Fibroblast of skin of scalp (primary cell): ENCODE measurements at regions not wholly inside any gene's neighbourhood (a gene's known extent, or its start where the extent isn't known, plus 50 kb on each side); places are given as distances from the start of the nearest gene placed in this dataset.
A peak's percentile ranks its signal among the peaks of the same experiment; 100 is the strongest.
"Not testable (repeated sequence)": the region's sequence is repeated elsewhere in the genome, so short reads cannot be mapped to it uniquely, and the experiment has no call there.

Experiments
- DNase-seq: peaks from one replicate; pipeline ENCODE4 v3.0.0-alpha.2; 2013

DNA sequence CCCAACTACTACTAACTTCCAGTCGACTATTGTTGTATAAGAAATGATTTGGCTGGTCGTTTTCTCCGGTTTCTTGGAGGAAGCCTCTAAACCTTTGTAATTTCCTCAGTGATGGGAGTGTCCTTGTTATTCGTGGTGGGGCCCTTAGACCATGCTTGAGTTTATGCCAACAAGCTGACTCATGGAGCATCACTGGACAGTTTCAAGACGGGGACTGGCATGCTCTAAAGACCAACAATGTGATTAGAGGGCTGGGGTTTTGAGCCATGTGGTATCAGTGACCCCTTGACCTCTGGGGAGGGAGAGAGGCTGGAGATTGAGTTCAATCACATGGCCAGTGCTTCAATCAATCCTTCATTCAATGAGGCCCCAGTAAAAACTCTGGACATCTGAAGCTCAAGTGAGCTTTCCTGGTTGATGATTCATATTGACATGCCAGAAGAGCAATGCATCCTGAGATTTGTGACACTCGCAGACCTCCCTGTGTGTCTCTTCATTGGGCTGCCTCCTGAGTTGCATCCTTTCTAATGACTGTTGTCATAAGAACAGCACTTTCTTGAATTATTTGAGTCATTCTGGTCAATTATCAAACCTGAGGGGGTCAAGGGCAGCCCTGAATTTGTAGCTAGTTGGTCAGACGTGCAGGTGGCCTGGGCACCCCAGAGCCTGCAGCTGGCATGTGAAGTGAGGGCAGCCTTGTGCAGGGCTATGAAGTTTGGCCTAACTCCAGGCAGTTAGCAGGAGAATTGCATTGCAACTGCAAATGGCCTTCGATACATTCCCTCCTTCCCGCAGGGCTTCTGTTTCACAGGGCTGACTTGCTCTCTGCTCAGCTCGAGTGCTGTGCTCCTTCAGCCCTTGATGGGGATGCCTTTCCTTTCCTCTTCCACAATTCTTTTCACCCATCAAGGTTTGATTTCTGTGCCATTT, 246.5 kb downstream of the FGF9 start:
- DNase-seq, result no peak

DNA sequence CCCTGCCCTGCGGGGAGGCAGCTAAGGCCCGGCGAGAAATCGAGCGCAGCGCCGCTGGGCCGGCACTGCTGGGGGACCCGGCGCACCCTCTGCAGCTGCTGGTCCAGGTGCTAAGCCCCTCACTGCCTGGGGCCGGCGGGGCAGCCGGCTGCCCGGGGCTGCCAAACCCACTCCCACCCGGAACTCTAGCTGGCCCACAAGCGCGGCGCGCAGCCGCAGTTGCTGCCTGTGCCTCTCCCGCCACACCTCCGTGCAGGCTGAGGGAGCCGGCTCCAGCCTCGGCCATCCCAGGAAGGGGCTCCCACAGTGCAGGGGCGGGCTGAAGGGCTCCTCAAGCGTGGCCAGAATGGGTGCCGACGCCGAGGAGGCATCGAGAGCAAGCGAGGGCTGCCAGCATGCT, 249.9 kb downstream of the FGF9 start:
- not testable (repeated sequence) for DNase-seq

DNA sequence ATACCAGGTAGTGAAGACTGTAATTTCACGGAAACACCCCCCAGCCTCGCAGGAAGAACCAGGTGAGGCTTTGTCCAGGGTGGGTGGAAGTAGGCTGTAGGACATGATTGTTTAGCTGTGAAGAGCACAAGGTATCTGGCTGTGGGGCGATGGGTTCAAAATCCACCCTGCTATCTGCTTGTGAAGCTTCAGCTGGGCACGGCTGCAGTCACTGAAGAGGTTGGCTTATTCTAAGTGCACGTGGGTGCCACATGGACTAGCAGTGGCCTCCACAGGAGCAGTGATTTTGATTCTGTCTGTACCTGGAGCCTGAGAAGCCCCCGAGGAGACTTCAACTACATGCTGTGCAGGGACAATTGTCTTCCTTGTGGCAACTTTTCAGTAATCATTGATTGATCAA, 254.1 kb downstream of the FGF9 start:
- no peak for DNase-seq

DNA sequence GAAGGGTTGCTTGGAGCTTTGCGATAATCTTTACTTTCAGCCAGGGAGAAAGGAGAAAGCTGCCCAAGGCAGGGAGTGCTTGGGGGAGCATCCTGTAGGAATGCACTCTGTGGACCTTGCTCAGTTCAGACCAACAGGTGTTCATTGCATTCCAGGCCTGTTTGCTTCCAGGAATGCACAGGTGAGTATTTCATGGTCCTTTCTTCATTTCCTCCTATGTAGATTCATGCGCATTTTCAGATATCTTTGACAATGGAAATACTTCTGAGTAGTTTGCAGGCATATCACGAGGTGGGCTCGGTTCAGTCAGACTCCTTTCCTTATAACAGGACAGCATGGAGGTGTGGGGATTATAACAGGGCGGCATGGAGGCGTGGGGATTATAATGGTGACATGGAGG, 254.8 kb downstream of the FGF9 start:
- no peak for DNase-seq

DNA sequence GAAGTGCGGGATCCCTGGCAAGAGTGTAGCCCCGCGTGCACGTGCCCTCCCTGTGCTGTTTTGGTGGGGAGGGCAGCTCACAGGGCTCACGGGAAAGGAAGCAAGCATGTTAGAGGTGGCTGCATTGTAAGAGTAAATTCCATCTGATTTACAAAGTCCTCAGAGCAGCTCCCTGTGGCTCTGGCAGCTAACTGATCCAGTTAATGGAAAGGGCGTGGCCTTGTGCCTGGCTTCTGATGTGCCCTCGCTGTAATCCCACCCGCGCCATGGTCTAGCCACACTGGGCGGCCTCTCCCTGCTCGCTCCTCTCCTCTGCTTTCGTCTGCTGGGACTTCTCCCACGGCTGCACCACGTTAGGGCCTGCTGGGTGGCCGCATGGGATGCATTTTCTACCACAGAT, 258.5 kb downstream of the FGF9 start:
- no peak for DNase-seq

DNA sequence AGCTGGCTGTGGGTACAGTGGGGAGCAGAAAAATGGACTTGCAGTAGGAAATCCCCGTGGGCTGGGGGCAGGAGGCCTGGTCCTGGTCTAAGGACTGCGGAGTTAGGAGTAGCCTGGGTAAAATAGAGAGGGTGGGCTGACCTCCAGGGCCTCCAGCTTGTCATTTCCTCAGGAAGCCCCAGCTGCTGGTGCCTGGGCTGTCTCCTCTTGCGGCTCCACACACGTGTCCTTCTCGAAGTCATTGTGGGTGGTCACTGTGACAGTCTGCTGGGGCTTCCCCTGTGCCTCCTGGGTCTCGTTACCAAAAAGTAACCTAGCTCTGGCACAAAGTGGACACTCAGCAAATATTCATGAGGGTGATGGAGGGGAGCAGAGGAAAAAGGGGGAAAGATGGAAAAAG, 259.7 kb downstream of the FGF9 start:
- no peak for DNase-seq

DNA sequence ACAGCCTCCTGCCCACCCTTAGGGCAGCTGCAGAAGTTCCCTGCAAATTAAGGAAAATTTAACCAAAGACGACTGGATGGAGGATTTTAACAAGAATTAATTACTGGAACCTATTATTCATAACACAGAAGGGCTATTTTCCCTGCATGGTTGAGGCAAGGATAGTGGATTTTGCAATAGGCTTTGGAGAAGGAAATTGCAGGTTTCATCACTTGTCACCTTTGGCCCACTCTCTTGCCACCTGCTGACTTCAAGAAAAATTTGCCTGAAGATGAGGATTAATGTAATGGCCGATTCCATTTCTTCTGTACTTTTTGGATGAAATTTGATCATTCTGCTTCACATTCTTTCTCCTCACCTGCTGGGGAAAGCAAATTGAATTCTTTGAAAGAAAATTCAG, 261.7 kb downstream of the FGF9 start:
- no peak for DNase-seq

DNA sequence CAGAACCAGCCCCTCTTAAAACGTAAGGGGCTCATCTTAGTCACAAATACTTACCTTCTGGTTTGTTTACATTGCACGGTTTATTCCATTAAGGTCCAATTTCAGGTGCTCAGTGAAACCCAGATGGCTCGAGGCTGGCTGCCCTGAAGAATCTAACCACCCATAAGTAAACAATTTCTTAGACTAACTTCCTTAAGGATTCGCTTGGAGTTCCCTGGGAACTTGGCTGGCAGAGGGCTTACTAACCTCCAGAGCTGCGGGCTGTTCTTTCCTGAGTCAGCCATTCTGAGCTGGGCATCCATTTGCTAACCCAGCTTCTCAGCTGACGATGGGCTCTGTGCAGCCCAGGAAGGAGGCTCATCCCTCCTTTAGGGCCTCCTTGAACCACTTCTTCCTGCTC, 262.1 kb downstream of the FGF9 start:
- no peak for DNase-seq

DNA sequence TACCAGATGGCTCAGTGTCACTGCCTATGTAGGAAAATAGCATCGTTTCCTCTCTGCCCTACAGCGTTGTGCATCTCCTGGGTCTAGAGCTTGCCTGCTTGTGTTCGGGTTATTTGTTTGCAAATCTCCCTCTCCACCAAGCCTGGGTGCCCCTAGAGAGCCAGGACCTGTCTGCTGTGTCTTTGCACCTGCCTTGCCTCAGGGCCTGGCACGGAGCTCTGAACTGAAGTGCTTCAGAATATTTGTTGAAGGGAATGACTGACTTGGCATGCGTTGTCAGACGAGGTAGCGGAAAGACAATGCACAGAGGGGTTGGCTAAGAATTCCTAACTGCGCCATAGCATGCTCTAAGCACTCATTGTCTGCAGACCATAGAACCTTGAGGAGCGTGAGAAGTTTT, 263.4 kb downstream of the FGF9 start:
- no peak for DNase-seq

DNA sequence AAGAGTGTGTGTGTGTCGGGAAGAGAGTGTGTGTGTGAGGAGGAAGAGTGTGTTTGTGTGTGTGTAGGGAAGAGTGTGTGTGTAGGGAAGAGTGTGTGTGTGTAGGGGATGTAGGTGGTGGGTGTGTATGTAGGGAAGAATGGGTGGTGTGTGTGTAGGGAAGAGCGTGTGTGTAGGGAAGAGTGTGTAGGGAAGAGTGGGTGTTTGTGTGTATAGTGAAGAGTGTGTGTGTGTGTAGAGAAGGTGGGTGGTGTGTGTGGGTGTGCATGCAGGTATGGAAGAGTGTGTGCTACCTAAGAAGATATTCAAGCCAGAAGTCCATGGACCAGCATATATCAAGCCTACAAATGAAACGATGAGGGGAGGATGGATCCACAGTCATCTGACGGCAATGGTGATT, 265.8 kb downstream of the FGF9 start:
- no peak for DNase-seq

DNA sequence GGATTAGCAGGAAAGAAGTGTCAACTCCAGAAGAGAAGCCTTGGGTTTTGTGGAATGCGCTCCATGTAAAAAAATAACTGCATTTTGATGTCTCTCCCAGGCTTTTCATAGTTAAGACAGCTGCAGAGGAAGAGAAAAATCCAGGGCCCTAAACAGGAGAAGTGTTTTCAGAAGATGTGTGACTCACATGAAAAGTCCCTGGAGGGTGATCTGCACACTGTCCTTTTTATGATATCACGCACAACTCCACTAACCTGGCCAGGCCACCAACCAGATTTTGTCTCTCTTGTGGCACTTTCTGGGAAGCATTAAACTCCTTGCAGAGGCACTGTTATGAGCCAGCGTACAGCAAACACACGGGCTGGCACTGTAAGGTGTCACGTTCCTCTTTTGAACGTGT, 267.3 kb downstream of the FGF9 start:
- DNase-seq, result peak; percentile 9

DNA sequence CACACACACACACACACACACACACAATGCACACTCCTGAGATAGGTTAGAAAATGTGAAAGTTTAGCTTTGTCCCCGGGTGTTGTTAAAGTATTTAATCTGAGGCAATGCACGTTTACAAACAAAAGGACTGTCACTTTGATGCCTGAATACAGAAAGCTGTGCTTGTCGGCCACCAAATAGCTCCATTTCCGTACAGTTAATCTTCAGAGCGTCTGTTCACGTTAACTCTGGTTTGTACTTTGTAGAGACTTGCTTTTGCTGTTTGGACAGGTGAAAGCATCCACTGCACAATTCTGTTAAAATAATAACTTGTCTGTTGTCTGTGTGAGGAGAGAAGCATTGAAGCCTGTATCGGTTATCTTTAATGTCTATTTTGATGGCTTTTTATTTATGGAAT, 267.8 kb downstream of the FGF9 start:
- DNase-seq, result no peak

DNA sequence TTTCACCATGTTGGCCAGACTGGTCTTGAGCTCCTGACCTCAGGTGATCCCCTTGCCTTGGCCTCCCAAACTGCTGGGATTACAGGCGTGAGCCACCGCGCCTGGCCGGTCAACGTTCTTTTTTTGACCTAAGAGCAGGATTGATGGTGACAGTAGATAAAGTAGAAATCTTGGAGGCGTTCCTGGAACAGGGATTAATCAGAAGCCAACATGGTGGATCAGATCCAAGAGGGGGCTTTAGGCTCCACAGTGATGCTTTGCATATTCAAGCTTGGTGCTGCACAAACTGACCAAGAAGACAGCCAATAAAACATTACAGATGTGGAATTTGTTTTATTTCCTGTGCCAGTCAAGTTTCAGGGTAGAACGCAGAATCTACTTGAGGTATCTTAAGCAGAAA, 271.2 kb downstream of the FGF9 start:
- DNase-seq, result no peak

DNA sequence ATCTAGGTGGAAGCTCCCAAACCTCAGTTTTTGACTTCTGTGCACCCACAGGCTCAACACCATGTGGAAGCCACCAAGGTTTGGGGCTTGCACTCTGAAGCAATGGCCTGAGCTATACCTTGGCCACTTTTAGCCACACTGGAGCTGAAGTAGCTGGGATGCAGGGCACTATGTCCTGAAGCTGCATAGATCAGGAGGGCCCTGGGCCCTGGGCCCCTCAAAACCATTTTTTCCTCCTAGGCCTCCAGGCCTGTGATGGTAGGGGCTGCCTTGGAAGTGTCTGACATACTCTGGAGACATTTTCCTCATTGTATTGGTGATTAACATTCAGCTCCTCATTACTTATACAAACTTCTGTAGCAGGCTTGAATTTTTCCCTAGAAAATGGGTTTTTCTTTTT, 273.7 kb downstream of the FGF9 start:
- DNase-seq, result no peak

DNA sequence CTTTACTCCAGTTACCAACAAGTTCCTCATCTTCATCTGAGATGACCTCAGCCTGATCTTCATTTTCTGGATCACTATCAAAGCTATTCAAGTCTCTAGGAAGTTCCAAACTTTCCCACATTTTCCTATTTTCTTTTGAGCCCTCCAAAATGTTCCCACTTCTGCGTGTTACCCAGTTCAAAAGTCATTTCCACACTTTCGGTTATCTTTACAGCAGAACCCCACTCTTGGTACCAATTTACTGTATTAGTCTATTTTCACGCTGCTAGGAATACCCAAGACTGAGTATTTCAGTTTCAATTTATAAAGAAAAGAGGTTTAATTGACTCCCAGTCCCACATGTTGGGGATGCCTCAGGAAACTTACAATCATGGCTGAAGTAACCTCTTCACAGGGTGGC, 274.3 kb downstream of the FGF9 start:
- DNase-seq, result no peak

DNA sequence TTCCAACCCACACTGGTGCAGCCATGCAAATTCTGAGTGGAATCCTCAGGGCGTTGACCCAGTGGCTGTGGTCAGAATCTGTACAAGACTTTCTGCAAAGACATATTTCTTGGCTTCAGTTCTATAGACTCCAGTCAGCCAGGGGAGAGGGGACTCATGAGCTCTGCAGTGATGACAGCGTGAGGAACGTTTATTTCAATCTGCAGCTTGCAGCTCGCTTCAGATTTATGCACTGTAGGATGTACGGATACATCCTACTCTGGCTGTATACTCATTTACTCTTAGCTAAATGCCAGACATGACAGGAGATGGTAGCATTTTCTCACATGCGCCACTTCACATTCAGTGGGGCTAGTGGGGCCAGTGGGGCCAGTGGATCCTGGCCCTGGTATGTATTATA, 276.1 kb downstream of the FGF9 start:
- no peak for DNase-seq

DNA sequence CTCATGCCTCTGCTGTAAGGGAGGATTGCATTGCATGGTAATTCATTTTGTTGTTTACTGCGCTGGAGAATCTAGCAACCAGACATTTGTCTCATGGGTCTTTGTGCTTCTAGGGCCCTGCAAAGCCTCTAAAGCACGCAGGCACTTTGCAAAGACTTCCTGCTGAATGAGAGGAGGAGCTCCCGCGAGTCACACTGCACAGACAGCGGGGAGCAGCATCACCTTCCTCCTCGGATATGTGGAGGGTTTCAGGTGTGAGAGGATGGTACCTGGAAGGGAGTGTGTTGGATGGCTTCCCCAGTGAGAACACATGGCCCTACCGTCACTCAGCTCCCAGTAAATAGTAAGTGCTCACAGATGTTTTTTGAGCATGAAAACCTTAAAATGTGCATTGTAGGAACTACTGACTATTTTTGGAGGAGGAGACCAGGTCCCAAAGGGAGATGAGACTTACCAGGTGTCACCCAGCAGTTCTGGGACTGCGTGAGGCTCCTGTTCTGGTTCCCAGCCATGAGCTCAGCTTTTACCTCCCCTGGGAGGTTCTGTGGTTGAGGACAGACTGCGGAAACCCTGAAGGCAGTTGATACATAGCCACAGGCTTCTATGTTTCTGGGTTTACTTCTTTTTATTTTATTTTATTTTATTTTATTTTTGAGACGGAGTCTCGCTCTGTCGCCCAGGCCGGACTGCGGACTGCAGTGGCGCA, 278.0 kb downstream of the FGF9 start:
- DNase-seq, result no peak

DNA sequence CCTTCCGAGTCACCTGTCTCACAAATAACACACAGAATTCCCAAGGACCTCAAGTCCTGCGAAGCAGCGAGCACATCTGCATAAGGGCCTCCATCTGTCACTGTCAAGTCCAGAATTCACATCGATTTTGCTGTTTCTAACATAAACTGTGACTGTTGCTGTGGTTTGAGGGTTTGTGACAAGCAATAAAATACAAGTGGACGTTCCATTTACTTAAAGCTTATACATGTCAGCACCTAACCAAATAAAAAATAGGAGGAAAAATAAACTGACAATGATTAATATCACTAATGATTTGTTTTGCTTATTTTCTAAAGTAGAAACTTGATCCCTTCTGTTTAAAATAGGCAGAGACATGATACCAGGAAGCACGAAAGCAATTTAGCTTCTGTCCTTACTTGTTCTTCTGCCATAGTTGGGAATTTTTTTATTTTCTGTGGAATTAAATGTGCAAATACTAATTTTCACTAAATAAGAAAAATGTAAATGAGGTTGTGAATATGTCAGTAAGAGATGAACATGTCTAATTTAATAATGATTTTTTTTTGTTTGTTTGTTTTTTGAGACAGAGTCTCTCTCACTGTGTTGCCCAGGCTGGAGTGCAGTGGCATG, 279.1 kb downstream of the FGF9 start:
- no peak for DNase-seq

DNA sequence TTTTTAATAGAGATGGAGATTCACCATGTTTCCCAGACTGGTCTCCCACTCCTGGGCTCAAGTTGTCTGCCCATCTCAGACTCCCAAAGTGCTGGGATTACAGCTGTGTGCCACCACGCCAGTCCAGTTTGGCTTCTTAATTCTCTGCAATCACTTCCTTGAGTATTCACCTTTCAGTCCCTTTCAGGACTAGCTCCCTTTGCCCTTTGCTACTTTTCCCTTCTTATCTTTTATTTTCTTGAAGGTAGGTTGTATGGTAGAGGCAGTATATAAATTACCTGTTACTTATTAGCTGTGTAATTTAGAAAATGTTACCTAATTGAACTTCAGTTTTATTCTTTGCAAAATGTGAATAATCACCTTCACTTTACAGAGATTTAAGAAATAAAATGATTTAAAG, 285.8 kb downstream of the FGF9 start:
- no peak for DNase-seq

DNA sequence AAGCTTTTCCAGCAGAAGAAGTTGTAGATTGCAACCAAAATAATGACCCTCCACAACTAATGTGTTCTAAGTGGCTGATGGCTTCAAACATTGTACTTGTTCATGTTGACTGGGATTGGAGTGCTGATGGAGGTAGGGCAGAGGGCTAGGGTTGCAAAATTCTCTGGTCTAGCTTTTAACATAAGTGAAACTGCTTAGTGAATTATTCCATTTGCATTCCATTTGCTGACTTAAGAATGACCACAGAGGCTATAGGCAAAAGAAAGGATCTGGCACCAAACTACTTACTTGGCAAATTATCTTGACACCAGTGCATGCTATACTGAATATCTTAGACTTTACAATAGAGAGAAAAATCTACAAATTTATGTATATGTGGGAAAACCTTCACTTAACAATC, 287.0 kb downstream of the FGF9 start:
- peak; percentile 45 for DNase-seq

DNA sequence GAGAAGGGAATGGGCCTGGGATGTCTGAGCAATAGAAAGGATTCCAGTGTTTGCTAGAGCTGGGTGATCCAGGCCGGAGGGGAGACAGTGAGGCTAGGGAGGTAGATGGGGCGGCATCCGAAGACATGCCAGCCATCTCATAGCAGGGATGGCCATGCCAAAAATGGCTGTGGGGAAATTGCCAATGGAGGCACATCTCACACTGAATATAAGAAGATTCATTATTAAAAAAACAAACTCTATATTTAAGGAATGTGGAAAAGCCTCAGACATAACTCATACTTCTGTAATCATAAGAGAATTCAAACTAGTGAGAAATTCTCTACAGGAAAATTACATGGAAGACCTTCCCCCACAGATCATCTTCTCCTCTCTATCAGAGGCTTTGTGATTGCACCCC, 289.2 kb downstream of the FGF9 start:
- peak; percentile 69 for DNase-seq

DNA sequence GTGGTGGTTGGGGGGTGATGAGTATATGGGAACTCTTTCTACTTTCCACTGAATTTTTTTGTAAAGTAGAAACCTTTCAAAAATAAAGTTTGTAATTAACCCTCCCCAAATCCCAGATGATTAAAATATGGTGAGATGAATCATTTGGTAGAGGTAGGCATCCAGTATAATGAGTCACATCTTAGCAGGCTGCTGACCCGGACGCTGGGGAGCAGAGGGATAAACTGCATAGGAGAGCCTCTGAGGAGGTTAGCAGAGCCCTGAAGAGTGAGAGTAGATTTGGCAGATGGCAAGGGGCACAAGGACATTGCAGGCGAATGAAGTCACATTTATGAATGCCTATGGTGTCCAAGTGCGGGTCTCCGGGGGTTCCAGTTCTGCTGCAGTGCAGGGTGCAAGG, 293.8 kb downstream of the FGF9 start:
- no peak for DNase-seq

DNA sequence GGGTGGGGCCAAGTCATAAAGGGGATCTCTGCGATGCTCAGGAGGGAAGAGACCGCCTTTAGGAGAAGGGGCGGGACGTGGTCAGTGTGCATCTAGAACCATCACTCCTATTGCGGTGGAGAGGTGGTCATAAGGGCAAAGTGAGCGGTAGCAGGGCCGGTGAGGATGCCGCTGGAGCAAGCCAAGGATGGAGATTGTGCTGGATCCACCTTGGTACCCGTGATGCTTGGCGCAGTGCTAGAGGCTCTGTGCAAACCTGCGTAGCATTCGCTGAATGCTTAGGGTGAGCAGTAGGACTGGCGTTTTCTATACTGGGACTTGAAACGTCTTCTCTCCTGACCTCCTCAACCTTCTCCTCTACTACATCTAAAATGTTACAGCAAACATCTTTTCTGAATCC, 294.2 kb downstream of the FGF9 start:
- no peak for DNase-seq

DNA sequence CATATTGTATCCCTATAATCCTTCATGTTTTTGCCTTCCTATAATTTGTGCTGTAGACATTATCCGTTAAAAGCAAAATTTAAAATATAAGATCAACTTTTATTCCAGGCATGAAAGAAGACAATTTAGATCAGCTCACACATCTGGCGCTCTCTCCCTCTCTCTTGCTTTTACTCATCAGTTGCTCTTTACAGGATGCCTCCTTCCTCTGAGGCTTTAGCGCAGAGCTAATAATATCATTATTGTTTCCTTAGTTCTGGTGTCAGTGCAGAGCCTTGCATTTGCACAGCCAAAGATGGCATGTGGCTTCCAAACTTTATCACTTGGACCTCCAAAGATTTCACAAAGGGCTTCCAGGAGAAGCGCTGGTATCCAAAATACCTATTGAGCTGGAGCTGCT, 295.1 kb downstream of the FGF9 start:
- no peak for DNase-seq
